ENCODE measurements at regions not wholly inside any gene's neighbourhood (a gene's known extent, or its start where the extent isn't known, plus 50 kb on each side); places are given as distances from the start of the nearest gene placed in this dataset.

- TF ChIP-seq CTCF (conservative IDR thresholded peaks at IDR 0.05 in 1 of 2, IDR thresholded peaks at IDR 0.05 in 1 of 2; ENCODE audit: low read depth in 1 of 2, low read length in 2 of 2) (no peak), EZH2 (IDR thresholded peaks at IDR 0.05; ENCODE audit: low read length, missing control alignments) (no peak)
Observed at GRCh38 chr6:154887051-154887450, 108.1 kb upstream of the TIAM2 start.

Measured in fibroblast of lung (primary cell).